A673 (cell line): ENCODE measurements at regions not wholly inside any gene's neighbourhood (a gene's known extent, or its start where the extent isn't known, plus 50 kb on each side); places are given as distances from the start of the nearest gene placed in this dataset.
"Not testable (repeated sequence)": the region's sequence is repeated elsewhere in the genome, so short reads cannot be mapped to it uniquely, and the experiment has no call there.

Experiments
- BruUV-seq: library from RNA; stranded (reverse); fragments of 400-500 nt; replicated peaks from 2 replicates; lab custom pipeline; 2021; lab: Mats Ljungman, UMichigan
- CTCF ChIA-PET: fragments of 300-600 bp; sonication (Branson Sonifier 250); formaldehyde crosslinking; loops from one replicate; lab custom pipeline; 2022; ENCODE audit warnings: antibody characterized with exemption; lab: Charles Lee
- POLR2A ChIA-PET: fragments of 300-600 bp; sonication (Branson Sonifier 250); formaldehyde crosslinking; loops from one replicate; lab custom pipeline; 2022; ENCODE audit warnings: antibody characterized with exemption; ENCODE audit not compliant: low non-redundant PET; lab: Charles Lee
- DNase-seq: peaks from one replicate; pipeline ENCODE4 v3.0.0-alpha.2; 2015; ENCODE audit warnings: low spot score
- H3K27ac ChIP-seq: fragments of 200-600 bp; sonication (generic); 2 replicates; pipeline ENCODE4 v1.5.1; 2016; ENCODE audit warnings: mixed run types, low read depth, mild to moderate bottlenecking, mixed read lengths, antibody characterized with exemption, low read length; ENCODE audit not compliant: poor library complexity, severe bottlenecking
- H3K27me3 ChIP-seq: fragments of 200-600 bp; sonication (generic); replicated peaks from 2 replicates; pipeline ENCODE4 v1.6.1; 2017; ENCODE audit warnings: mixed run types, low read depth, mild to moderate bottlenecking, mixed read lengths, antibody characterized with exemption, low read length; ENCODE audit not compliant: insufficient read depth, poor library complexity
- H3K36me3 ChIP-seq: fragments of 200-600 bp; sonication (generic); 2 replicates; pipeline ENCODE4 v1.6.1; 2016; ENCODE audit warnings: mixed run types, mild to moderate bottlenecking, mixed read lengths, antibody characterized with exemption, low read length; ENCODE audit not compliant: insufficient read depth, poor library complexity, severe bottlenecking
- H3K4me1 ChIP-seq: fragments of 200-600 bp; sonication (generic); 2 replicates; pipeline ENCODE4 v1.6.1; 2017; ENCODE audit warnings: mixed run types, mild to moderate bottlenecking, mixed read lengths, antibody characterized with exemption, low read length; ENCODE audit not compliant: insufficient read depth, poor library complexity, severe bottlenecking
- H3K4me3 ChIP-seq: fragments of 200-600 bp; sonication (generic); 2 replicates; pipeline ENCODE4 v1.5.1; 2016; ENCODE audit warnings: low read depth, mixed run types, mild to moderate bottlenecking, mixed read lengths, low read length; ENCODE audit not compliant: poor library complexity, severe bottlenecking
- H3K9me3 ChIP-seq: fragments of 200-600 bp; sonication (generic); 2 replicates; pipeline ENCODE4 v1.6.1; 2016; ENCODE audit warnings: mixed run types, low read depth, mild to moderate bottlenecking, mixed read lengths, antibody characterized with exemption, low read length; ENCODE audit not compliant: poor library complexity, severe bottlenecking
- EZH2 ChIP-seq: fragments of 200-600 bp; sonication (generic); IDR thresholded peaks from 2 replicates; pipeline ENCODE4 v1.6.1; 2017; ENCODE audit warnings: borderline replicate concordance, low read depth, mild to moderate bottlenecking, mixed read lengths, antibody characterized with exemption, low read length; ENCODE audit not compliant: poor library complexity, severe bottlenecking
- intact Hi-C: fragments of 100-400 bp; cut with micrococcal nuclease; formaldehyde crosslinking; loops from one replicate; pipeline ENCODE4 v1.10.0; 2022; ENCODE audit not compliant: unreplicated experiment
- TF ChIP-seq, protein P1 (sequence below): fragments of 300-800, 200-600 bp; sonication (generic); conservative IDR thresholded peaks from 2 replicates; pipeline ENCODE4 v1.5.1; 2017; ENCODE audit warnings: low read depth, mild to moderate bottlenecking, antibody characterized with exemption, low read length, moderate library complexity, mixed read lengths

DNA sequence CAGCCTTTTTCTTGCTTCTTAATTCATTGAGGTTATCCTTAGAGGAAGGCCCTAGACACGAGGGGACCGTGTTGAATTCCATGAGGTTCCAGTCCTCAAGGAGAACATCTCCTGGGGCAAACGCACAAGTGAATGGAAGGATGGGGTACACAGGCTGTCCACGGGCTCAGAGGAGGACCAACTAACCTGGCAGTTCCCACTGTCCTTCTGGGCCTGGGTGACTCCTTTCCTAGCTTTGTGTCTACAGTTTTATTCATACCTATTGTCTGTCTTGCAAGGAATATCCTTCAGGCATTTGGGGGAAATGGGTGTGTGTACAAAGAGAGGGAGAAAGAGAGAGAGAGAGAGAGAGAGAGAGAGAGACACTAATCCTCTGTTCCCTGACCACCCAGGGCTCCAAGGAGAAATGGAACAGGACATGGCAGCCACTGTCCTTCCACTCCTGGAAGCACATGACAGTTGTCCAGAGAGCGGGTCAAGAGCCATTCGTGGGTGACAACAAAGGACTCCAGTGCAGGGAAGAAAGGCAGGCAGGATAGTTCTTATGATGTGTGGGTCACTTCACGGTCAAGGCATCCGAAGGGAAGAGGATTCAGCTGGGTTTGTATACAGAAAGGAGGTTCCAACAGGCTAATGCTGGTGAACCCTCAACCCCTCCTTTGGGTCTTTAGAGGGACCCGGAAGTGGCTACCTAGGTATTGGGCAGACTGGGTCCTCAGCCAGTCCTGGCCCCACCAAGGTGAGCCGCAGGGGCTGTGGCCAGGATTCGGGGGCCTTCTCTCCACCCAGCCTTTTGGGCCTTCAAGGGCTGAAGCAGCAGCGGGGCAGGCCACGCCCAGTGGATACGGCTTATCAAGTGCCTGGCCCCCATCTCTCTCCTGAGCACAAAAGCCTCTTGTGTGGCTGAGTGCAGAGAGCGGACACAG, 150.6 kb downstream of the MYCN start:
- DNase-seq = no peak

DNA sequence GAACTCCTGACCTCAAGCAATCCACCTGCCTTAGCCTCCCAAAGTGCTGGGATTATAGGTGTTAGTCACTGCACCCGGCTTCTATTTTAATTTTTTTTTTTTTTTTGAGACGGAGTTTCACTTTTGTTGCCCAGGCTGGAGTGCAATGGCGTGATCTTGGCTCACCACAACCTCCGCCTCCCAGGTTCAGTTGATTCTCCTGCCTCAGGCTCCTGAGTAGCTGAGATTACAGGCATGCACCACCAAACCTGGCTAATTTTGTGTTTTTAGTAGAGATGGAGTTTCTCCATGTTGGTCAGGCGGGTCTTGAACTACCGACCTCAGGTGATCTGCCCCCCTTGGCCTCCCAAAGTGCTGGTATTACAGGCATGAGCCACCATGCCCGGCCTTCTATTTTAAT, 149.1 kb downstream of the MYCN start:
- H3K9me3 ChIP-seq, CTCF ChIA-PET, H3K4me1 ChIP-seq, H3K27ac ChIP-seq, intact Hi-C loops, DNase-seq, H3K36me3 ChIP-seq, H3K4me3 ChIP-seq, POLR2A ChIA-PET, H3K27me3 ChIP-seq, BruUV-seq: not testable (repeated sequence)

More for the DNA sequence above, 150.6 kb downstream of the MYCN start:
- Histone ChIP-seq H3K9me3 (no peaks in the 10 kb centered on the region), H3K4me3 (no peak overlapping the region), H3K27me3 (no peaks in the 10 kb centered on the region), H3K36me3 (no peaks in the 10 kb centered on the region), H3K4me1 (no peaks in the 10 kb centered on the region), H3K27ac (no peak overlapping the region)
- intact Hi-C loops = no loop called here
- ChIA-PET CTCF (no interaction called here), POLR2A (no interaction called here)
- BruUV-seq = no TSS peak
- TF ChIP-seq, protein P1, sequence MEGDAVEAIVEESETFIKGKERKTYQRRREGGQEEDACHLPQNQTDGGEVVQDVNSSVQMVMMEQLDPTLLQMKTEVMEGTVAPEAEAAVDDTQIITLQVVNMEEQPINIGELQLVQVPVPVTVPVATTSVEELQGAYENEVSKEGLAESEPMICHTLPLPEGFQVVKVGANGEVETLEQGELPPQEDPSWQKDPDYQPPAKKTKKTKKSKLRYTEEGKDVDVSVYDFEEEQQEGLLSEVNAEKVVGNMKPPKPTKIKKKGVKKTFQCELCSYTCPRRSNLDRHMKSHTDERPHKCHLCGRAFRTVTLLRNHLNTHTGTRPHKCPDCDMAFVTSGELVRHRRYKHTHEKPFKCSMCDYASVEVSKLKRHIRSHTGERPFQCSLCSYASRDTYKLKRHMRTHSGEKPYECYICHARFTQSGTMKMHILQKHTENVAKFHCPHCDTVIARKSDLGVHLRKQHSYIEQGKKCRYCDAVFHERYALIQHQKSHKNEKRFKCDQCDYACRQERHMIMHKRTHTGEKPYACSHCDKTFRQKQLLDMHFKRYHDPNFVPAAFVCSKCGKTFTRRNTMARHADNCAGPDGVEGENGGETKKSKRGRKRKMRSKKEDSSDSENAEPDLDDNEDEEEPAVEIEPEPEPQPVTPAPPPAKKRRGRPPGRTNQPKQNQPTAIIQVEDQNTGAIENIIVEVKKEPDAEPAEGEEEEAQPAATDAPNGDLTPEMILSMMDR = no peak
- no peak for TF ChIP-seq EZH2

DNA sequence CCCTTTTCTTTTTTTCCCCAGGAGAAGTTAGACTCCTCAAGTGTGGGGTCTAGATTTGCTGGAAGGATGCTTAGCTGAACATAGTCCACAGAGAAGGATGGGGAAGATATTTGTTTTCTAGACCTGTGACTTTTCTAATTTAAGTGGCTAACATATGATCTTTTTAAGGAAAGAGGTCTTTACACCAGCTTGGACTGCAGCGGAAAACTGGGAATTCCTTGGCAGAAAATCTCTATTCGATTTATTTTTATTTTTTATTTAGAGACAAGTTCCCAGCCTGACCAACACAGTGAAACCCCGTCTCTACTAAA, 148.4 kb downstream of the MYCN start:
- no peaks in the 10 kb centered on the region for H3K36me3 ChIP-seq
- H3K27me3 ChIP-seq = no peaks in the 10 kb centered on the region
- no TSS peak for BruUV-seq
- no peak overlapping the region for H3K27ac ChIP-seq
- TF ChIP-seq, protein P1 = no peak
- no peak for TF ChIP-seq EZH2
- H3K9me3 ChIP-seq = no peaks in the 10 kb centered on the region
- no peak for DNase-seq
- intact Hi-C loops = no loop called here
- ChIA-PET CTCF (interaction anchor here (0.6 kb wide), 1 partner anchor 974 kb away, joined by 13 read pairs; no protein-coding TSS in a partner anchor), POLR2A (interaction anchor here (0.7 kb wide), 1 partner anchor 192 kb away, joined by 27 read pairs; no protein-coding TSS in a partner anchor)
- no peaks in the 10 kb centered on the region for H3K4me1 ChIP-seq
- H3K4me3 ChIP-seq = no peak overlapping the region
